Astrocyte (in vitro differentiated cells and primary cell): ENCODE measurements at regions not wholly inside any gene's neighbourhood (a gene's known extent, or its start where the extent isn't known, plus 50 kb on each side); places are given as distances from the start of the nearest gene placed in this dataset.

Experiments
- DNase-seq: peaks from one replicate; pipeline ENCODE4 v3.0.0-alpha.2; 2010; ENCODE audit warnings: low read depth
- FAIRE-seq: peaks from 2 replicates; lab custom pipeline; 2011; peaks lifted over from hg19 to GRCh38; lab: Jason Lieb, UNC
- H2AFZ ChIP-seq: 2 replicates; pipeline ENCODE4 v1.6.0; 2012; ENCODE audit warnings: low read depth, low read length, inconsistent platforms
- H3K27ac ChIP-seq: 2 replicates; pipeline ENCODE4 v1.5.1; 2011; ENCODE audit warnings: low read depth, low read length, inconsistent platforms
- H3K27me3 ChIP-seq: 2 replicates; pipeline ENCODE4 v1.6.0; 2011; ENCODE audit warnings: low read length, inconsistent platforms; ENCODE audit not compliant: insufficient read depth
- H3K36me3 ChIP-seq: 2 replicates; pipeline ENCODE4 v1.5.1; 2011; ENCODE audit warnings: low read length, inconsistent platforms; ENCODE audit not compliant: insufficient read depth
- H3K4me1 ChIP-seq: 2 replicates; pipeline ENCODE4 v1.5.1; 2011; ENCODE audit warnings: low read length, inconsistent platforms; ENCODE audit not compliant: insufficient read depth
- H3K4me2 ChIP-seq: 2 replicates; pipeline ENCODE4 v1.6.0; 2012; ENCODE audit warnings: low read length, inconsistent platforms
- H3K4me3 ChIP-seq: 2 replicates; pipeline ENCODE4 v1.5.1; 2011; ENCODE audit warnings: low read depth, mild to moderate bottlenecking, low read length, inconsistent platforms; ENCODE audit not compliant: insufficient read depth
- H3K79me2 ChIP-seq: 2 replicates; pipeline ENCODE4 v1.6.0; 2012; ENCODE audit warnings: mild to moderate bottlenecking, low read length, inconsistent platforms; ENCODE audit not compliant: insufficient read depth
- H3K9ac ChIP-seq: 2 replicates; pipeline ENCODE4 v1.6.0; 2012; ENCODE audit warnings: mild to moderate bottlenecking, low read length, inconsistent platforms
- H3K9me3 ChIP-seq: 2 replicates; pipeline ENCODE4 v1.5.1; 2012; ENCODE audit warnings: low read depth, mild to moderate bottlenecking, low read length, inconsistent platforms; ENCODE audit not compliant: insufficient read depth
- H4K20me1 ChIP-seq: 2 replicates; pipeline ENCODE4 v1.6.0; 2012; ENCODE audit warnings: low read length, inconsistent platforms; ENCODE audit not compliant: insufficient read depth
- H3K27ac Mint-ChIP-seq: one replicate; pipeline ENCODE4 v1.8.0; 2021; ENCODE audit warnings: mild to moderate bottlenecking, mixed read lengths; ENCODE audit not compliant: unreplicated experiment
- H3K27me3 Mint-ChIP-seq: one replicate; pipeline ENCODE4 v1.8.0; 2021; ENCODE audit warnings: low read depth, mixed read lengths; ENCODE audit not compliant: unreplicated experiment
- H3K36me3 Mint-ChIP-seq: one replicate; pipeline ENCODE4 v1.8.0; 2021; ENCODE audit warnings: low read depth, mixed read lengths; ENCODE audit not compliant: unreplicated experiment
- H3K4me1 Mint-ChIP-seq: one replicate; pipeline ENCODE4 v1.8.0; 2021; ENCODE audit warnings: low read depth, mixed read lengths; ENCODE audit not compliant: unreplicated experiment
- H3K4me3 Mint-ChIP-seq: one replicate; pipeline ENCODE4 v1.8.0; 2021; ENCODE audit warnings: mild to moderate bottlenecking, moderate library complexity, mixed read lengths; ENCODE audit not compliant: unreplicated experiment
- H3K9me3 Mint-ChIP-seq: one replicate; pipeline ENCODE4 v1.8.0; 2021; ENCODE audit warnings: mild to moderate bottlenecking, mixed read lengths; ENCODE audit not compliant: unreplicated experiment
- CTCF ChIP-seq: IDR thresholded peaks from 2 replicates; pipeline ENCODE4 v1.5.1; 2011; ENCODE audit warnings: low read depth, mild to moderate bottlenecking, inconsistent platforms, low read length, moderate library complexity; ENCODE audit not compliant: insufficient read depth
- EZH2 ChIP-seq: IDR thresholded peaks from 2 replicates; pipeline ENCODE4 v1.6.1; 2012; ENCODE audit warnings: mild to moderate bottlenecking, low read length, inconsistent platforms; ENCODE audit not compliant: insufficient read depth

DNA sequence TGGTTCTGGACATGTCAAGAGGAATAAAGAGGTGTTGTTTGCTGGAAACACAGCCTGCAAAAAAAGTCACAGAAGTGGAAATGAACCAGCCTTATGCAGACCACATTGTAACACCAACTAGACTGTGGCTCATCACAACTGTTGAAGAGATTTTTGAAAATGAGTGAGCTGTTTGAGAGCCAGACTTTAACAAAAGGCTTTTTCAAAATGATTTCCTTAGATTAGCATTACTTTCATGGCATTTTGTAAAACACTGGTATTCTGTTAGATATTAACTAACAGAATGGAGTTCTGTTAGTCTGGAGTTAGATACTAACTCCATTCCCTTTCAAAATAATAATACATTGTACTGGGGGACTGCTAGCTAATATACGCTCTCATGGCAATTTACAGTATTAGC lies 60.6 kb upstream of the GABRA2 start:
- Mint-ChIP-seq H3K4me1 (no peaks in the 10 kb centered on the region), H3K36me3 (no peaks in the 10 kb centered on the region), H3K9me3 (peaks cover 3% of the 10 kb centered on the region), H3K4me3 (no peak overlapping the region), H3K27ac (no peak overlapping the region), H3K27me3 (no peaks in the 10 kb centered on the region)
- H3K9ac ChIP-seq: no peak overlapping the region
- DNase-seq (no peak), FAIRE-seq (no peak)
- no peaks in the 10 kb centered on the region for H4K20me1 ChIP-seq
- H3K4me2 ChIP-seq: no peak overlapping the region
- TF ChIP-seq CTCF: no peak
- TF ChIP-seq EZH2: no peak
- H3K4me1 ChIP-seq: no peaks in the 10 kb centered on the region
- H3K36me3 ChIP-seq: no peaks in the 10 kb centered on the region
- H3K27me3 ChIP-seq: no peaks in the 10 kb centered on the region
- H3K9me3 ChIP-seq: peaks cover 5% of the 10 kb centered on the region
- H3K4me3 ChIP-seq: no peak overlapping the region
- H3K27ac ChIP-seq: no peak overlapping the region
- no peaks in the 10 kb centered on the region for H3K79me2 ChIP-seq
- H2AFZ ChIP-seq: no peak overlapping the region

DNA sequence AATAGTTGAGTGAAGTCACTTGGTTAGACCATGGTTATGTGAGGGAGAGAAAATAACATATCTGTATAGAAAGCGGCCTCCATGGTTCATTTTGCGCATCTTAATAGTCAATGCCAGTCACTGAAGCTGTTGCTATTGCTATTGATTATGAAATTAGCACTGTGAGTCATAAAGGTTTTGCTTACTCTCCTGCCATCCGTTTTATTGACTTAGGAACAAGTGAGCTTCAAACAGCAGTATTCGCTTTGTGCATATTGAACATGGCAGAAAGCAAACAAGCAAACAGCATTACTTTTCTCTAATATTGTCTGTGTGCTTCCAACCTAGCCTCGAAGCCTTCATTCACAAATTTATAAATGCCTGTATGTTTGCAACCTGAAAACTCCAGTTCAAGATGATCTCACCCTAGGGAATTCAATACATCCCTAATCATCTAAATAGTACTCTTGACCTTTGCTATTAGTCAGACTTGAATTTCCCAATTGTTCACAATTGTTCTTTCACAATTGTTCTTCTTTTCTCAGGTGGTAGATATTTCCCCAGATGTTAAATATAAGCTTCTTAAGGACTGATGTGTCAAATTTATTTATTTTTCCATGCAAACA lies 55.9 kb upstream of the GABRA2 start:
- H3K4me2 ChIP-seq: no peak overlapping the region
- no peak overlapping the region for H3K27ac Mint-ChIP-seq
- H2AFZ ChIP-seq: no peak overlapping the region
- no peaks in the 10 kb centered on the region for H3K27me3 ChIP-seq
- H3K79me2 ChIP-seq: no peaks in the 10 kb centered on the region
- no peaks in the 10 kb centered on the region for H3K36me3 ChIP-seq
- FAIRE-seq (no peak), DNase-seq (no peak)
- no peak overlapping the region for H3K4me3 ChIP-seq
- no peak overlapping the region for H3K4me3 Mint-ChIP-seq
- no peaks in the 10 kb centered on the region for H3K9me3 ChIP-seq
- H3K4me1 Mint-ChIP-seq: no peaks in the 10 kb centered on the region
- no peak overlapping the region for H3K27ac ChIP-seq
- no peaks in the 10 kb centered on the region for H3K4me1 ChIP-seq
- H4K20me1 ChIP-seq: no peaks in the 10 kb centered on the region
- peaks cover 2% of the 10 kb centered on the region for H3K9me3 Mint-ChIP-seq
- no peaks in the 10 kb centered on the region for H3K36me3 Mint-ChIP-seq
- no peaks in the 10 kb centered on the region for H3K27me3 Mint-ChIP-seq
- no peak overlapping the region for H3K9ac ChIP-seq
- TF ChIP-seq CTCF: no peak
- no peak for TF ChIP-seq EZH2

GRCh38 chr4:46444318-46445000 lies 54.5 kb upstream of the GABRA2 start:
- no peaks in the 10 kb centered on the region for H3K36me3 ChIP-seq
- H4K20me1 ChIP-seq: no peaks in the 10 kb centered on the region
- FAIRE-seq (no peak), DNase-seq (no peak)
- Mint-ChIP-seq H3K27ac (no peak overlapping the region), H3K4me3 (no peak overlapping the region), H3K9me3 (peaks cover 2% of the 10 kb centered on the region), H3K4me1 (no peaks in the 10 kb centered on the region), H3K36me3 (no peaks in the 10 kb centered on the region), H3K27me3 (no peaks in the 10 kb centered on the region)
- H3K4me2 ChIP-seq: no peak overlapping the region
- H3K9ac ChIP-seq: no peak overlapping the region
- H3K79me2 ChIP-seq: no peaks in the 10 kb centered on the region
- no peaks in the 10 kb centered on the region for H3K27me3 ChIP-seq
- no peaks in the 10 kb centered on the region for H3K4me1 ChIP-seq
- no peak overlapping the region for H2AFZ ChIP-seq
- H3K9me3 ChIP-seq: no peaks in the 10 kb centered on the region
- TF ChIP-seq EZH2: no peak
- TF ChIP-seq CTCF: no peak
- no peak overlapping the region for H3K4me3 ChIP-seq
- no peak overlapping the region for H3K27ac ChIP-seq
